COLO668 (cell line): ENCODE measurements at regions not wholly inside any gene's neighbourhood (a gene's known extent, or its start where the extent isn't known, plus 50 kb on each side); places are given as distances from the start of the nearest gene placed in this dataset.

Experiments used
- DNase-seq: peaks from one replicate; lab custom pipeline; 2025; ENCODE audit not compliant: unreplicated experiment; lab: John Stamatoyannopoulos, UW

- DNase-seq: no peak
These were observed 173.3 kb upstream of the GAP43 start for GRCh38 chr3:115450036-115450435.

DNA sequence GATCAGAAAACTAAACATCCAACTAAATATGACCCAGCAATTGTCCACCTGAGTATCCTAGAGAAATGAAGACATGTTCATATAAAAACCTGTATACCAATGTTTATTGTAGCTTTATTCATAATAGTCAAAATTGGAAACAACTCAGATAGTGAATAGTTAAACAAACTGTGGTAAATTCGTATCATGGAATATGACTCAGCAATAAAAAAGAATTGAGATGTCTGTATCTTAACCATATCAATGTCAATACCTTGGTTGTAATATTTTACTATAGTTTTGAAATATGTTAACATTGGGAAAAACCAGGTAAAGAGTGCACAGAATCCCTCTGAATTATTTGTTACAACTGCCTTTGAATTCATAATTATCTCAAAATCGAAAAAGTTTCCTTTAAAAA is 159.3 kb upstream of the GAP43 start:
- DNase-seq: no peak

DNA sequence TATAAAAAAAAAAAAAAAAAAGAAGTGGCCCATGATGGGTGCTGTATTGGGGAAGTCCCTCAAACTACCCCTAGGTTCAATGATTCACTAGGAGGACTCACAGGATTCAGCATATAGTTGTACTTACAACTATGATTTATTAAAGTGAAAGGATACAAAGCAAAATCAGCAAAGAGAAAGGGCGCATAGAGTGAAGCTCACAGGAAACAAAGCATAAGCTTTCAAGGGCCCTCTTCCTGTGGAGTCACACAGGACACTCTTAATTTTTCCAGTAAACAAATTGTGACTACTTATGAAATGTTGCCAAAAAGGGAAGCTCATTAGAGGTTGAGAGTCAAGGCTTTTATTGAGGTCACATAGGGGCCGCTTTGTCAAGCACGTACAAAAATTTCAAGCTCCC is 153.7 kb upstream of the GAP43 start:
- DNase-seq: no peak

DNA sequence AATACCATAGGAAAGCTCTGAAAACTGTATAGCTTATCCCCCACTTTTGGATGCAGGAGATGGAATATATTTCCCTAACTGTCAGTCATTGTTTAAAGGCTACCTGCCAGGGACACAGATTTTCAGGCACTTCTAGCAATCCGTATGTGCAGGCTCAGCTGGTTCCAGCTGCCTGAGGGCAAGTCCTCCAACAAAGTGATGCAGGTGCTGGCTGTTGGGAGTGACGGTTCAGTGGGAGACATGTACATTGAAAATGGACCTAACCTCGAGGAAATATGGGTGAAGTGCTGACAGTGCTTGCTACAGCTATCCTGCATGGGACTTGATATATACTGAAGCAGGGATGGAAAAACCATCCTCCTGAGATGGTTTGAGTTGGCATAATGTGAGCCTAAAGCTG is 153.1 kb upstream of the GAP43 start:
- DNase-seq: no peak

DNA sequence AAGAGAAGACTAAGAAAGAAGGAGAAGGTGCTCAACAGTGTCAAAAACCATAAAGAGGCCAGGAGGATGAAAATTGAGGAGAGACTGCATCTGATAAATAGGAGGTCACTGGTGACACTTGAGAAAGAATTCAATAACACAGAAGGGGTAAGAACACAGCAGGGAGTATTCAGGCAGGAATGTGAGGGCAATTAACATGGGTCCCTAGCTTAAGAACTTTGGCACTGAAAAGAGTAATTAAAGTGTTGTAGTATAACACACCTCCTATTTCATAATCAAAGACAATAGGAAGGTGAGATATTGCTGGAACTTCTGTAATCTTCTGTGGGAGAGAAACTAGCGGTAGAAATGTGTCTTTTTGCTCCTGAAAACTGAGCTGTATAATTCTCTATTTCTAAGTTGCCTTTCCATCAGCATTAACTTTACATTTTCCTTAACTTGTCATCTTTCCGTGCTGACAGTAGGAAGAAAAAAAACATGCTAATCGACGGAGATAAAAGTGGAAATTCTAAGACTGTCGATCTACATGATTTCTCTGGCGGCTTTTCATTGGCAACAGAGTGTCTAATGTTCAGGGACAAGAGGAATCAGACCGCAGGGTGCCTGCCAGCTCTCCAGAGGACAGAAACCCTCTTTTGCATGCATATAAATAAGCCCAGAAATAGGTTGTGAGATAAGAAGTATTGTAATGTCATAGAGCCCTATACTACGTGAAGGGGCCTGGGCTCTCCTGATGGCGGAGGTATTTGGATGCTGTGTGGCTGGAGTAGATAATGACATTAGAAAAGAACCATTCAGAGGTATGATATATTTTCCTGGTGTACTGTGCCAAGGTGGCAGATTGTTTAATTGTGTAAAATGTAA is 147.9 kb upstream of the GAP43 start:
- no peak for DNase-seq

- no peak for DNase-seq
These were observed 146.8 kb upstream of the GAP43 start for GRCh38 chr3:115476472-115476871.

DNA sequence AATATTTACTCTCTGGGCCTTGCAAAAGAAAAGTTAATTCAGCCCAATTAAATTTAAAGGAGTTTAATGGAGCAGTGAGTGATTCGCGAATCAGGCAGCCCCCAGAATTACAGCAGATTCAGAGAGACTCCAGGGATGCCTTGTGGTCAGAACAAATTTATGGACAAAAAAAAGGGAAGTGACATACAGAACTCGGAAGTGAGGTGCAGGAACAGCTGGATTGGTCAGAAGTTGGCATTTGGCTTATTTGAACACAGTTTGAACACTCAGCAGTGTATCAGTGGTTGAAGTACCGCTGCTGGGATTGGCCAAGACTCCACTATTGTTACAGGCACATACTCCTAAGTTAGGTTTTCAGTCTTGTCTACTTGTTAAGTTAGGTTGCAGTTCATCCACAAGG is 145.0 kb upstream of the GAP43 start:
- no peak for DNase-seq

DNA sequence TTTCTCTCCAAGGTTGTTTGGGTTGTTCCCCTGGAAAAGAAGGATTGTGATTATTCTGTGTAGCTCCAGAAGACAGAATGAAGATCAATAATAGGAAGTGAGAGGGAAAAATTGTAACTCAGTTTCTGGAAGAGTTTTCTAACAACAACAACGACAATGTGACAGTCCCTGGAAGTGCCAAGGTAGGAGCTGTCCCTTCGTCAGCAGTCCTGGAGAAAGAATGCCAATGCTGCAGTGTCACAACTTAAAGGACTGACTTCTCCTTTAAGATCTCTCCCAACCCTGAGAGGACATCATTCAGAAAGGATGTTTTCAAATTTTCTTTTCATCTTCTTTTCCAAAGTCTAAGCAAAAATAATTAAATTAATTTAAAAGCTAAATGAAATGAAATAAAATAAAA is 136.4 kb upstream of the GAP43 start:
- DNase-seq: no peak

DNA sequence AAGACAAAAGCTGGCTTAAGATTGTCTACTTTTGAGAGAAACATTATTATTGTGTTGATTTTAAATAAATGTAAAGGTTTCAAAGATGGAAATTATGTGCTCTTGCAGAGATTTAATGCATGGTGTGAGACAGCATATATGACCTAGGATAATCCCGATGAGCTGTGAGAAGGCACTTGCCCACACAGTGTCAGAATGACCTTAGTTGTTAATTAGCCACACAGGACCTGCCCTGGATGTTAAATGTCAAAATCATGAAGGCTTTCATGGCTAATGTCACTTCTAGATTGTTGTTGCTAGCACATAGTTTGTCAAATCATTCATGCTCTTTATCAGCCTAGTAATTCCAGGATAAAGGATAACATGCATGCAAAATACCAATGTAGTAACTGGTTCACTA is 135.3 kb upstream of the GAP43 start:
- no peak for DNase-seq

DNA sequence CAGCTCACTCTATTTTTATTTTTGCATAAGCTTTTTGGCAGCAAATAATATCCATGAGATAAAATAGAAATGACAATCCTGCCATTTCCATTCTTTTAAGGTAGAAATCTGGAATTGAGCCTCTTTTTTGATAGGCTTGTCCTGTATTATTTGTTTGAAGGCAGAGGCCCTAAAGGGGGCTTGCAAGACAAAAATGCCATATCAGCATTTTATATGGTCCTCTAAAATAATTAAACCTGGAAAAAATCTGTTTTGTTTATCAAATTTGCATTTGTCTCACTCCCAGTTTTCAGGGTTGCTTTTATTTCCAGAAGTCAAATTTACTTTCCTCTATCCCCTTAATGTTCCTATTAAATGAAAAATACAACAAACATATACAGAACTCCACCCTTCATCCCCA is 134.9 kb upstream of the GAP43 start:
- DNase-seq: no peak

GRCh38 chr3:115494826-115495225 is 128.5 kb upstream of the GAP43 start:
- DNase-seq: no peak

DNA sequence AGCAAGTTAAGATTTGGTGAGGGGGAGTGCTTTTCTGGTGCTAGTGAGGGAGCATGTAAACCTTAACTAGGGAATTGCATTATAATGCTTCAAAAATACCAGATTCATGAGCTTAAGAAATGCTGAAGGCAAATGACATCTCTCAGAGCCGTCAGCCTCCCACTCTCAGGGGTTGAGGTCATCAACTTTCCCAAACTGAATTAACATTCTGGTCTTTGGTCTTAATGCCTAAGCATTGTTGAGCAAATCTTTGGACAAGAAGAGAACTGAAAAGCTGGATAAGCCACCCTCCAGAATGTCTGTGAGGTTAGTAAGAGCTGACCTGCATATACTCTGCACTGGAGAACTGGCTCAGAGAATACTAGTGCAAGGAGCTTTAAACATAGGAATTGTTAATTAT is 124.9 kb upstream of the GAP43 start:
- no peak for DNase-seq

GRCh38 chr3:115498898-115499297 is 124.4 kb upstream of the GAP43 start:
- DNase-seq: no peak

- no peak for DNase-seq
These were observed 123.6 kb upstream of the GAP43 start for GRCh38 chr3:115499666-115500065.

- no peak for DNase-seq
These were observed 122.5 kb upstream of the GAP43 start for GRCh38 chr3:115500795-115501194.

GRCh38 chr3:115502128-115502527 is 121.2 kb upstream of the GAP43 start:
- no peak for DNase-seq

- no peak for DNase-seq
These were observed 119.9 kb upstream of the GAP43 start for GRCh38 chr3:115503394-115503793.

- DNase-seq: no peak
These were observed 114.7 kb upstream of the GAP43 start for GRCh38 chr3:115508562-115508961.

DNA sequence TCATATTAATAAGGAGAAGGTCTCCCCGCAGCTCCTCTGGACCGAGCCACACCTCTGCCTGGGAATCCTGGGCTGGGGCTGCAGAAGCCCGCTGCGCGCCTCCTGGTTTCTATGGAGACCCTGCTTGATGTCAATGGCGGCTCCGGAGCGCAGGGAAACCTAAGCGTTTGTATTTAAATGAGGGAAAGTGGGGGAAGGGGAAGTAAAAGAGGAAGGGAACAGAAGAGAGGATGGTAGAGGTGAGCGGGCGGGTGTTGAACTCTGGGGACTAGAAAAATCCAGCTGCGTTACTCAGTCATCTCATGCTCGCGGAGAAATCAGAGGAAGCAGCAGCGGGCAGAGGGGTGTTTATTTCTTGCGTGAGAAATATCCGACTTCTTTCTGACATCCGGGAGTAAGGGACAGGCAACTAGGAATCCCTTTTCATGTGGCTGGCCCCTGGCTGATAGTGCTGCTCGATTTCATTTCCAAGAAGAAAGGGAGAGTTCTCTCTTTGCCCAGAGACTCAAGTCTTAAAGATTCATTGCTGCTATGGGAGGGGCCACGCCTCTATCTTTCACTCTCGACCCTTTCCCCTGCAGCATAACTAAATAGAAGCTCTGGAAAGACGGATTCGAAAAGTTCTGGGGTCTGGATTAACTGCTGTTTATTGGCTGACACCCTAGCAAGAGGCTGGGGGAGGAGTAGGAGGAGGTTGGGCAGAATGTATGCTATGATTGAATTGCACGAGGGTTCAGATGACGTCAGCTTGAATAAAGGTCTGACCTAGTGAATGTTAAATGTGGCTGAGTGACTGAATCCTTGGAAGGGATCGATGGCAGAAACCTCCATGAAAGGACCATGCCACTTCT is 110.5 kb upstream of the GAP43 start:
- peak; percentile 37 for DNase-seq

DNA sequence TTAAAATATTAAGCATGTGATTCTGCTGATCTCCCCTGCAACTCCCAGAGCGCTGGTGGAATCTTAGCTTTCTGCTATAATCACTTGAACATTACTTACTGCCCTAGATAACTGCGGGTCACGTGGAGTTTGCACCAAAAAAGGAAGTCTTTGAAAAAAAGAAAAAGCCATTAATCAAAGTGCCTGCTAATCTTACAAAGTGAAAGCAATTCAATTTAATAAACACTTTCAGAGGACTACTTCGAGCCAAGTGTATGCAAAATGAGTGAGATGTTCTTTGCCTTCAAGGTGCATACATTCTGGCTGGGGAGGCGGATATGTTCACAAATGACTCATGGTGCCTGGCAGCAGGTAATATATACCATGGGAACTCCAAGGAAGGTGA is 109.9 kb upstream of the GAP43 start:
- no peak for DNase-seq

DNA sequence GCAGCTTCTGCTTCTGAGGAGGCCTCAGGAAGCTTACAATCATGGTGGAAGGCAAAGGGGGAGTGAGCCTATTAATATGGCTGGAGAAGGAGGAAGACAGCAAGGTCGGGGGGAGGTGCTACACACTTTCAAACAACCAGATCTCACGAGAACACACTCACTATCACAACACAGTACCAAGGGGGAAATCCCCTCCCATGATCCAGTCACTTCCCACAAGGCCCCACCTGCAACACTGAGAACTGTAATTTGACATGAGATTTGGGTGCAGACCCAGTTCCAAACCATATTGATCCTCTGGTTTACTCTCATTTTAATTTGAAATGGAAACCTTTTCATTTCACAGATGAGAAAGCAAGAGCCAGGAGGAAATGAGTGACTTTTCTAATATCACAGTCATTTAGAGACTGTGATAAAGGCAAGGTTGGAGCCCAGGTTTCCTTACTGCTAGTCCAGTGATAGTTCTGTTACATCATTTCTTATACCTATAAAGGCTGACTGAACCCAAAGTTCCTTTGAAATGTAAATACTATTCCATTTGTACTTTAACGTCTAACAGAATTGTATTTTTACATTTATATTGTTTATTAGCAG is 105.8 kb upstream of the GAP43 start:
- no peak for DNase-seq
